HG03196 (cell line): ENCODE measurements at regions not wholly inside any gene's neighbourhood (a gene's known extent, or its start where the extent isn't known, plus 50 kb on each side); places are given as distances from the start of the nearest gene placed in this dataset.
A peak's percentile ranks its signal among the peaks of the same experiment; 100 is the strongest.
"Not testable (repeated sequence)": the region's sequence is repeated elsewhere in the genome, so short reads cannot be mapped to it uniquely, and the experiment has no call there.

ENCODE experiments used
- ATAC-seq: cut with Tn5 transposase; IDR thresholded peaks from one replicate; pipeline ENCODE4 v1.9.1; 2021; ENCODE audit not compliant: unreplicated experiment

GRCh38 chr2:181789827-181790448 lies 101.6 kb upstream of the ITPRID2 start:
- no peak for ATAC-seq

- ATAC-seq: peak; percentile 98
Measured at GRCh38 chr2:181790716-181791649, 100.5 kb upstream of the ITPRID2 start.

GRCh38 chr2:181792906-181793305 lies 98.6 kb upstream of the ITPRID2 start:
- ATAC-seq: no peak

GRCh38 chr2:181798022-181798421 lies 93.5 kb upstream of the ITPRID2 start:
- no peak for ATAC-seq

- ATAC-seq: not testable (repeated sequence)
Measured at GRCh38 chr2:181802300-181802699, 89.2 kb upstream of the ITPRID2 start.

- not testable (repeated sequence) for ATAC-seq
Measured at GRCh38 chr2:181803903-181804799, 87.4 kb upstream of the ITPRID2 start.

GRCh38 chr2:181805228-181806038 lies 86.1 kb upstream of the ITPRID2 start:
- ATAC-seq: no peak

- ATAC-seq: no peak
Measured at GRCh38 chr2:181806039-181806392, 85.5 kb upstream of the ITPRID2 start.

GRCh38 chr2:181807526-181807925 lies 84.0 kb upstream of the ITPRID2 start:
- ATAC-seq: no peak

- ATAC-seq: no peak
Measured at GRCh38 chr2:181810823-181811695, 80.5 kb upstream of the ITPRID2 start.

- no peak for ATAC-seq
Measured at GRCh38 chr2:181812106-181812743, 79.3 kb upstream of the ITPRID2 start.

- no peak for ATAC-seq
Measured at GRCh38 chr2:181814057-181814491, 77.5 kb upstream of the ITPRID2 start.

GRCh38 chr2:181817509-181817908 lies 74.0 kb upstream of the ITPRID2 start:
- ATAC-seq: no peak

- no peak for ATAC-seq
Measured at GRCh38 chr2:181818058-181818680, 73.4 kb upstream of the ITPRID2 start.

- ATAC-seq: no peak
Measured at GRCh38 chr2:181818840-181819239, 72.7 kb upstream of the ITPRID2 start.

- no peak for ATAC-seq
Measured at GRCh38 chr2:181821049-181821448, 70.5 kb upstream of the ITPRID2 start.

- ATAC-seq: no peak
Measured at GRCh38 chr2:181822097-181822496, 69.4 kb upstream of the ITPRID2 start.

- ATAC-seq: no peak
Measured at GRCh38 chr2:181823405-181823804, 68.1 kb upstream of the ITPRID2 start.
